Coronary artery (tissue), 2 donors: ENCODE measurements at regions not wholly inside any gene's neighbourhood (a gene's known extent, or its start where the extent isn't known, plus 50 kb on each side); places are given as distances from the start of the nearest gene placed in this dataset.

ENCODE experiments used
- DNase-seq: peaks from one replicate; pipeline ENCODE4 v3.0.0-alpha.2; 2017; ENCODE audit warnings: low spot score
- H3K27ac ChIP-seq, 2 donors: fragments of 200-600 bp; sonication (generic); one replicate each; pipeline ENCODE4 v1.5.1; 2016 to 2019
- H3K4me3 ChIP-seq: fragments of 200-600 bp; sonication (generic); 2 replicates; pipeline ENCODE4 v1.5.1; 2016; ENCODE audit warnings: mild to moderate bottlenecking, moderate library complexity
- TF ChIP-seq, protein P1 (sequence below): fragments of 200-600 bp; sonication (generic); IDR thresholded peaks from one replicate; pipeline ENCODE4 v1.5.1; 2019; ENCODE audit warnings: antibody characterized with exemption

GRCh38 chr2:4256351-4256750, 553.0 kb downstream of the DCDC2C start:
- DNase-seq, result no peak
- no peak overlapping the region for H3K27ac ChIP-seq
- H3K4me3 ChIP-seq, result no peak overlapping the region
- TF ChIP-seq, protein P1, sequence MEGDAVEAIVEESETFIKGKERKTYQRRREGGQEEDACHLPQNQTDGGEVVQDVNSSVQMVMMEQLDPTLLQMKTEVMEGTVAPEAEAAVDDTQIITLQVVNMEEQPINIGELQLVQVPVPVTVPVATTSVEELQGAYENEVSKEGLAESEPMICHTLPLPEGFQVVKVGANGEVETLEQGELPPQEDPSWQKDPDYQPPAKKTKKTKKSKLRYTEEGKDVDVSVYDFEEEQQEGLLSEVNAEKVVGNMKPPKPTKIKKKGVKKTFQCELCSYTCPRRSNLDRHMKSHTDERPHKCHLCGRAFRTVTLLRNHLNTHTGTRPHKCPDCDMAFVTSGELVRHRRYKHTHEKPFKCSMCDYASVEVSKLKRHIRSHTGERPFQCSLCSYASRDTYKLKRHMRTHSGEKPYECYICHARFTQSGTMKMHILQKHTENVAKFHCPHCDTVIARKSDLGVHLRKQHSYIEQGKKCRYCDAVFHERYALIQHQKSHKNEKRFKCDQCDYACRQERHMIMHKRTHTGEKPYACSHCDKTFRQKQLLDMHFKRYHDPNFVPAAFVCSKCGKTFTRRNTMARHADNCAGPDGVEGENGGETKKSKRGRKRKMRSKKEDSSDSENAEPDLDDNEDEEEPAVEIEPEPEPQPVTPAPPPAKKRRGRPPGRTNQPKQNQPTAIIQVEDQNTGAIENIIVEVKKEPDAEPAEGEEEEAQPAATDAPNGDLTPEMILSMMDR, result no peak

DNA sequence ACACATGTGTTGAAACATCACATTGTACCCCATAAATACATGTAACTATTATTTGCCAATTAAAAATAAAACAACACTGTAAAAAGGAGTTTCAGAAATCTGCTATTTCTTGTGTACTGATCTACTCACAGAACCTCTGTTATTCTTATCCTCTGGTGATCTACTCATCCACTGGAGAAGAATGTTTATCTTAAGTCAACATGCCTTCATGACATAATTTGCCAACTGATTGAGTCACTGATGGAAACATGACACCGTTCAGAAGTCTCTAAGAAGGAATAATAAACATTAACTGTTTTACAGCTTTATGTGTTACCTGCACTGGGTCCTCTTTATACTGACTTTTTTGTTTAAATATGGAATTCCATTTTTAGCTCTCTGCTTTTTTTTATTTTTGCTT, 555.2 kb downstream of the DCDC2C start:
- Histone ChIP-seq H3K4me3 (no peak overlapping the region), H3K27ac (no peak overlapping the region)
- no peak for DNase-seq
- TF ChIP-seq, protein P1, result no peak

DNA sequence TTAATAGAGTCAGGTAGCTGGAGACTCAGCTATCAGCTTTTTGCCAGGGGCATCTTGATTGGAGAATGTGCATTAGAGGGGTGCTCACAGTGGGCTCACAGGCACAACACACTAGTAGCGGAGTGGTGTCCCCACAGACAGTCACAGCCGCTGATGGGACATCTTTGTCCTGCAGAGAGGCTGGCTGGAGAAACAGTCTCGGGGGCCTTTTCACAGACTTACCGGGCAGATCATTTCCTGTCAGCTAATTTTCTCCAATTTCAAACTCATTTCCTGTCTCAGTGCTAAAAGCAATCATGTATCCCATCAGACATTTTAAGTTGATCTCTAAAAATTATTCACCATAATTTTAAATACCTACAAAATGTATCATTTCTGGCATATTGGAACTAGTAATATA, 562.6 kb downstream of the DCDC2C start:
- no peak for DNase-seq
- TF ChIP-seq, protein P1, result no peak
- H3K4me3 ChIP-seq, result no peak overlapping the region
- no peak overlapping the region for H3K27ac ChIP-seq

DNA sequence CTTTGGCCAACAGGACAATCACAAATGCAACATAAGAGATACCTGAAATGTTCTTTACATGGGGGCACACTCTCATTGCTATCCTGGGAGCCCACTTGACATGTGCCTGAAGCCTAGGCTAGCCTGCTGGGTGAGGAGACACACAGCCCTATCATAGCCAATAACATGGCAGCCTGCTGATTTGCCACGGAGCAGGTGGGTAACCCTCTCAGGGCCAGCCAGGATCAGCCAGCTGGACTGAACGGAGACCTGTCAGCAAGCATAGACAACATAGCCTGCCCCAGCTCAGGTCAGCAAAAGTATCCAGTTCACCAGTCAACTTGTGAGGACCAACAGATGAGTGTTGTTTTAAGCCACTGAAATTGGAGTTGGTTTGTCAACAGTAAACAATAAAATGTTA, 566.5 kb downstream of the DCDC2C start:
- no peak overlapping the region for H3K27ac ChIP-seq
- TF ChIP-seq, protein P1, result no peak
- no peak overlapping the region for H3K4me3 ChIP-seq
- no peak for DNase-seq

DNA sequence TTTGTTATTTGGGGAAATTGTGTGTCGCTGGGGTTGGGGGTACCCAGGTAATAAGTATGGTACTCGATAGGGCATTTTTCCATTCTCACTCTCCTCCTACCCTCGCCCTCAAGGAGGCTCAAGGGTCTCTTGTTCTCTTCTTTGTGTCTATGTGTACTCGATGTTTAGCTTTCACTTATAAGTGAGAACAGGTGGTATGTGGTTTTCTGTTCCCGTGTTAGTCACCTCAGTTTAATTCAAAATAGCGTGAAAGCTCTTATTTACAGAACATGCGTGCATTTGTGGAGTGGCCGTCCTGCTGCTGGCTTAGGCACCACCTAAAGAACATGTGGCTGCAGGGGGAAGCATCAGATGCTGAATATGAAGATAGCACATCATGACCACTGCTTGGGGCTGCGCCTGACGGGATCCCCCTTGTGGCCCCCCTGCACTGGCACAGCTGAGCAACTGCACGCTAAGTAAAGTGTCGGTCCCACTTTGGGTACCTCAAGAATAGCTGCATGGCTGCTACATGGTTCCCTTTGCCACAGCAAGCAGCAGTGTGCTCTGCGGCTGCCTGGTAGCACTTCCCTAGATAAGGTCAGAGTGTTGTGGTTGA, 569.0 kb downstream of the DCDC2C start:
- Histone ChIP-seq H3K27ac (no peak overlapping the region), H3K4me3 (no peak overlapping the region)
- DNase-seq, result no peak
- TF ChIP-seq, protein P1, result no peak

GRCh38 chr2:4278392-4278791, 575.0 kb downstream of the DCDC2C start:
- DNase-seq, result no peak
- TF ChIP-seq, protein P1, result no peak
- Histone ChIP-seq H3K27ac (no peak overlapping the region), H3K4me3 (no peak overlapping the region)

DNA sequence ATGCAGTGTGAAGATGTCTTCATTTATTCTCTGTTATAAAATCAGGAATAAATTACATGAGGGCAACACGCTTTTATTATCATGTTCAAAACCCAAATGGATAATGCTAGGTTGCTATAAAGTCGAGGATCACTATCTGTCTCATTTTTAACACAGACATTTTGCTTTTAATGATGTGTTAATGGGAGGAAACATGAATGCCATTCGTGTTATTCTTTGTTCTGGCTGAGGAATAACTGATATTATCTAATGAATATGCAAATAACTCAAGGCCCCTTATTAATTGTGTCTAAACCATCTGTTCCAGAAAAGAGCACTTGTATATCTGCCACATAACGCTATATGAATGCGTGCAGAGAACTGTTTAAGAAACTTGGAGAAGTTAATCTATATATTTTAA, 576.1 kb downstream of the DCDC2C start:
- TF ChIP-seq, protein P1, result no peak
- H3K27ac ChIP-seq, result no peak overlapping the region
- no peak overlapping the region for H3K4me3 ChIP-seq
- no peak for DNase-seq
